ENCODE measurements at regions not wholly inside any gene's neighbourhood (a gene's known extent, or its start where the extent isn't known, plus 50 kb on each side); places are given as distances from the start of the nearest gene placed in this dataset.
"Not testable (repeated sequence)": the region's sequence is repeated elsewhere in the genome, so short reads cannot be mapped to it uniquely, and the experiment has no call there.

- DNase-seq, result no peak
Measured at GRCh38 chr10:61612450-61612849, 50.3 kb upstream of the CABCOCO1 start.

DNA sequence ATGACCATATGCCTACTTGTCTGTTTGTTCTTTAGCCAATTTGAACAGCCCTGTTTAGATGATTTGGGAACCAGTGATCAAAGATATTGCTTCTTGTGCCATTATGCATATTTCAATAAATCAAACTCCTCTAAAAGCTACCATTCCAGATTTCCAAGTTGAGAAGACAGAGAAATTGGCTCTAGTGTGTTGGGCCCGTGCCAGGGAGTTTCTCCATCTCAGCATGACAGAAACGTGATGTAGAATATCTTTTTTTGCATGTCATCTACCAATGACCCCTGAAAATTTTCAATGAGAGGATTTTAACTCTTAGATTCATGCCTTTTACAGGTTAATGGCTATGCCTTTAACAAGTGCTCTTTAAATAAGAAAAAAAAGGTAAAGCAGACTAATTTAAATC is 50.7 kb upstream of the CABCOCO1 start:
- DNase-seq, result no peak

- no peak for DNase-seq
Measured at GRCh38 chr10:61609701-61610100, 53.0 kb upstream of the CABCOCO1 start.

DNA sequence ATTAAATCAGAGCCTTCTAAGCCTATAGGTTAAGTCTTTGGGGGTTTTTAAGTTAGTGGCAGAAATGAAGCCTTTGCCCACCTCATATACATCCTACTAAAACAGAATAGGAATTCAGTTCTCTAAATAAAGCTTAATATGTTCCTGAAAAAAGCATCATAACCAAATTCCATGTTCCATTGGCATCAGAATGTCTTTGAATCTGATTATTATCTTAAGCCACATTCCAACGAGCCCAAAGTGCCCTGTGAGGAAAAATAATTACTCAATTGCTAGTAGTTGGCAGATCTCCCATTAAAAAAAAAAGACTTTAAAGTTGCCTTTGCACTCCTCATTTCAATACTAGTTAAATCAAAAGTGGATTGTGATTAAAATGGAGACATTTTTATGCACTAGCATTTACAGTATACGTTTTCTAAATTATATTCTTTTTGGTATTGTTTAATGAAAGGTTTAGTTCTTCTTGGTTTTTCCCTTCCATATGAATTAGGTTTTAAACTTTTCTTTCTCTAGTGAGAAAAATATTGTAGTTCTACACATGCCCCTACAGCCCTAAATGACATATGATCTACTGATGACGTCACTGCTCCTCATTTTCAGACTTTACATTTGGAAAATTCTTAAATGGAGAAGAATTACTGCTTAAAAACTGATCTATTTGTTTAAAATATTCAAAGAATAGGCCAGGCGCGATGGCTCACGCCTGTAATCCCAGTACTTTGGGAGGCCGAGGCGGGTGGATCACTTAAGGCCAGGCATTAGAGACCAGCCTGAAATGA is 54.3 kb upstream of the CABCOCO1 start:
- DNase-seq, result no peak

GRCh38 chr10:61606959-61607907 is 55.5 kb upstream of the CABCOCO1 start:
- no peak for DNase-seq

GRCh38 chr10:61605221-61605620 is 57.5 kb upstream of the CABCOCO1 start:
- no peak for DNase-seq

GRCh38 chr10:61600399-61600798 is 62.3 kb upstream of the CABCOCO1 start:
- DNase-seq, result no peak

GRCh38 chr10:61594430-61594829 is 68.3 kb upstream of the CABCOCO1 start:
- DNase-seq, result no peak

DNA sequence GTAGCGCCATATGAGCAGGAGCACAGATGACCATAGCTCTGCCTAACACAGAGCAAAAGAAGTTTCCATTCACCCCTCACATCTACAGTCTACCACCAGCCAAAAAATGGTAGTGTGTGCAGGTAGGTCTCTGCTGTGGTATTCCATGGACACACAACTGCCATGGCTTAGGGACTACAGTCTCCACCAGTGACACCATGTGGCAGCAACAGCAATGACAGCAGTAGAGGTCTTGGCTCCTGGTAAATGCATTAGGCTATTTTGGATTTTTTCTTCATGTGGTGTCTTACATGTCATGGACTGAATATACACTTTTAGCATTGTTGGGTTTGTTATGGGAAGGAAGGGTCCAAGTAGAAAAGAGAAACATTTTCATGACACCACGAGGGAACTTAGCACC is 70.1 kb upstream of the CABCOCO1 start:
- peak; percentile 60 for DNase-seq

- DNase-seq, result no peak
Measured at GRCh38 chr10:61589547-61590243, 73.0 kb upstream of the CABCOCO1 start.

GRCh38 chr10:61588770-61589211 is 73.9 kb upstream of the CABCOCO1 start:
- peak; percentile 85 for DNase-seq

- no peak for DNase-seq
Measured at GRCh38 chr10:61586829-61587228, 75.9 kb upstream of the CABCOCO1 start.

DNA sequence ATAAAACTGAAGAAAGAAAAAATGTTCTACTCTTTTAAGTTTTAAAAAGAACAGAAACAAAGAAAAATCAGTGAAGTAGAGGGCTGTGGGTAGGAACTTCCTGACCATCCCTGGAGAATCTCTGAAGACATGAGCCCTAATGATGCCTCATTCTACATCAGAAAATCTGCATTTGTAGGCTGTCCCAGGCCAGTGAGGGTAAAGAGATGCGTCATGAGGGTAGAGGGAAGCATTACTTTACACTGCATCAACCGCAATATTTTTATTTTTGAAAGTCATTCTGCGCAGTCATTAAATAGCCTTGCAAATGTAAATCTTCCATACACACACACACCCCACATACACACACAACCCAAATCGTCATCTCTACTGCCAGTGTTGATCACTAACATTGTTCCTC is 82.1 kb upstream of the CABCOCO1 start:
- no peak for DNase-seq

DNA sequence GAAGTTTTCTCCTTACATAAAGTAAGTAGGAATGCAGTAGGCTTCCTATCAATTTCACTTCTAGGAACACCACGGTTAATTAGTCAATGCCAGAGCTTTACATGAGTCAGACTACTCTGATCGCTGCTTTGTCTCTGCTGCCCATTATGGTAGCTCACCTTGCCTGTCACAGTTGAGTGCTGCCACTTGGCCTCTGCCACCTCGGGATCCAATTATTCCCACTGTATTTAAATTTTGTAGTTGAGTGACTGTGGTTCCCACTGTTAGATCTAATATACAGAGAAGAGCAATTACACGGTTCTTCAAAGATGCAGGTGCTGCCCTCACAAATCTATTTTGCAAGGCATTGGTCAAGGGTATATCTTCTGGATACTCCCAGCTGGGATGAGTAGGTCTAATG is 92.5 kb upstream of the CABCOCO1 start:
- DNase-seq, result not testable (repeated sequence)

- DNase-seq, result no peak
Measured at GRCh38 chr10:61567729-61568128, 95.0 kb upstream of the CABCOCO1 start.

DNA sequence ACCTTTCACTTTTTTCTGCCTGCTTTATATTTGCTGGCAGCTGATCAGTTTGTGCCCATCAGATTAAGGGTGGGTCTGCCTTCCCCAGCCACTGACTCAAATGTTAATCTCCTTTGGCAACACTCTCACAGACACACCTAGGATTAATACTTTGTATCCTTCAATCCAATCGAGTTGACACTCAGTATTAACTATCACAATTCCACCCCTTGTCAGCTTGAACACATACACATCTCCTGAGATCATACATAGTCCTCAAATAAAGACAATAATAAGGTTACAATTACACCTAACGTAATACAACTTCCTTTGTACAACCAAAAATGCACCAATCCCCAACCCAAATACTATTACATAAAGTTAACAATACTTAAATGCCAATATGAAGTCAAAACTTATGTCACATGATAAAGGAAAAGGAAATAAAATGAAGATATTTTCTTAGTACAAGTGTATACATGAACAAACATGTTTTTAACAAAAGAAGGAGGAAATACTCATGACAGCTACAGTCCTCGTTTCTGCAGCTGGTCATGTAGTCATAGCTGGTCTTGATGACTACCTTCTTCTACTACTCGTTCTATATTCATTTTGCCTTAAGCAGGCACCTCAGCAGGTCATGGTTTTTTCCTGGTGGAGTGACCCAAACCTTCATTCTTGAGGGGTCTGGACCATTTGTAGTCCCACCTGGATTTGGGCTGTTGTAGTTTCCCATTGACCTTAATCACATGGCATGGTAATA is 96.7 kb upstream of the CABCOCO1 start:
- DNase-seq, result no peak

DNA sequence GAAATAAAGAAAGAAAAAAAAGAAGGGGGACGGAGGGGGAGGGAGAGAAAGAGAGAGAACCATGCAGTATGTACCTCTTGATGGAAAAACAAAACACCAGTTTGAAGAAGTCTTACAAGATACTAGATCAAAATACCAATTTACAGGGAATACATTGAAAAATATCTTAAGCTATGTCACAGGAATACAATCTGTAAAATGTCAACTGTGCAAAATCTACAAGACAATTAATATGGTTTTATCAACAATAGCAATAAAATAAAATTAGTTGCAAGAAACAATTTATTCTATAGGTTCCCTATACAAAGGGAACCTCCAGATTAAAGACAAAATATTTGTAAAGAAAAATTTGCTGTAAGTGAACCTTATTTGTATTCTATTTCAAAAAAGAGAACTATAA is 98.3 kb upstream of the CABCOCO1 start:
- no peak for DNase-seq

- no peak for DNase-seq
Measured at GRCh38 chr10:61559615-61560014, 103.1 kb upstream of the CABCOCO1 start.

GRCh38 chr10:61558188-61558587 is 104.5 kb upstream of the CABCOCO1 start:
- DNase-seq, result no peak

DNA sequence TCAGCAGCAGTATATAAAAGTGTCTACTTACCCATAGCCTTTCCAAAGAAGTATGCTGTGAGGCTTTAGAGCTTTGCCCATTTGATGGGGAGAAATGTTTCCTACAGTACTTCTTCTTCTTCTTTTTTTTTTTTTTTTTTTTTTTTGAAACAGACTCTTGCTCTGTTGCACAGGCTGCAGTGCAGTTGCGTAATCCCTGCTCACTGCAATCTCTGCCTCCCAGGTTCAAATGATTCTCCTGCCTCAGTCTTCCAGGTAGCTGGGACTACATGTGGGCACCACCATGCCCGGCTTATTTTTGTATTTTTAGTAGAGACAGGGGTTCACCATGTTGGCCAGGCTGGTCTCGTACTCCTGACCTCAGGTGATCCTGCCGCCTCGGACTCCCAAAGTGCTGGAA is 101.7 kb upstream of the TMEM26 start:
- DNase-seq, result no peak

GRCh38 chr10:61549861-61550260 is 96.7 kb upstream of the TMEM26 start:
- no peak for DNase-seq

DNA sequence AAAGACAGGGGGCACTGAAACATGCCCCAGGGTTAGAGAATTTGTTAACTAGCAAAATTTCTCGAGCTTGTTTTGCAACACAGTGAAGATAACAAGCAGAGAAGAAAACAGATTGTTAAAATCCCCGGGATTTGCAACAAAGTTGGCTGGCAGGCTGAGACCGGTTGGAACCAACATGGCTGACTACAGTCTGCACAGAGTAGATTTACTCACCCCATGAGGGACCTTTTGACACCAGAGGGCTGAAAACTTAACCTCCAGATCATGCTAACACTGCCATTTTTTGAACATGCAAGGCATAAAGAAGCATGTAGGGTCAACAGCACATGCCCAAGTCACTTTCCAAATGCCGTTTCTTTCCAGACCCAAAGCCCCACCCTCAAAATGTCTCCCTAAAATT is 95.2 kb upstream of the TMEM26 start:
- DNase-seq, result no peak

DNA sequence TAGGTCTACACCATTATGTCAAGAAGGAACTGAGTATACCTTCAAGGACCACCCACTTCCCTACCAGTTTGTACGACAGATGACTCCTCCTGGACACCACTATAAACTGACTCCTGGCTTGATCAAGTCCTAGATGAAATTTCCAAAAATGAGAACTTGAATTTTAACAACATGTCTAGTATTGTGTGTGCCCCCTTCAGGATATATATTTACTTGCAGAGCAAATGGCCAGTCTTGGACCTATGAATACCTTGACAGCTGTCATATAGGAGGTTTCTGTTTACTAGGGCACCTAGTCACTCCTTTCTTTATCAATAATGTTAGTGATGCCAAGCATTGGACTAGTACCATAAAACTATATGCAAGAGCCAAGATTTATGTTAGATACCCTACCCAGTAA is 94.1 kb upstream of the TMEM26 start:
- no peak for DNase-seq

Data from islet precursor cell (in vitro differentiated cells).